ENCODE measurements at regions not wholly inside any gene's neighbourhood (a gene's known extent, or its start where the extent isn't known, plus 50 kb on each side); places are given as distances from the start of the nearest gene placed in this dataset.
A peak's percentile ranks its signal among the peaks of the same experiment; 100 is the strongest.

- ATAC-seq (ENCODE audit: low read depth) (peak; percentile 42; the same call in 1 of the 2 replicates), DNase-seq (no peak)
- no peaks in the 10 kb centered on the region for H4K20me1 ChIP-seq (ENCODE audit: insufficient read depth, low read length)
- TF ChIP-seq CTCF (conservative IDR thresholded peaks at IDR 0.05; ENCODE audit: low read depth, low read length) (no peak), MAZ (IDR thresholded peaks at IDR 0.05; ENCODE audit: borderline replicate concordance, low read depth, low read length) (no peak), BHLHE40 (IDR thresholded peaks at IDR 0.05; ENCODE audit: low read depth, low read length) (no peak), CHD1 (IDR thresholded peaks at IDR 0.05; ENCODE audit: low read depth, low read length) (no peak), NFE2L2 (IDR thresholded peaks at IDR 0.05; ENCODE audit: low read depth, low read length) (no peak), MAFK (IDR thresholded peaks at IDR 0.05; ENCODE audit: low read depth, low read length) (no peak), RFX5 (IDR thresholded peaks at IDR 0.05; ENCODE audit: low read depth, low read length) (no peak), FOS (IDR thresholded peaks at IDR 0.05; ENCODE audit: low read depth, low read length) (no peak), SMC3 (IDR thresholded peaks at IDR 0.05; ENCODE audit: low read depth, low read length) (no peak), POLR2A (IDR thresholded peaks at IDR 0.05; ENCODE audit: low read depth, low read length) (no peak), RAD21 (IDR thresholded peaks at IDR 0.05; ENCODE audit: low read length) (no peak), RCOR1 (IDR thresholded peaks at IDR 0.05; ENCODE audit: insufficient replicate concordance, low read length) (no peak), ELK1 (IDR thresholded peaks at IDR 0.05; ENCODE audit: borderline replicate concordance, low read depth, low read length) (no peak), USF2 (IDR thresholded peaks at IDR 0.05; ENCODE audit: low read depth, low read length) (no peak)
- H3K9me1 ChIP-seq (ENCODE audit: insufficient read depth, low read length), result no peaks in the 10 kb centered on the region
- H3K27ac ChIP-seq (ENCODE audit: insufficient read depth, low read length), result peak overlapping the region; percentile 27; the same call in 1 of the 2 replicates
- ChIA-PET POLR2A (ENCODE audit: unreplicated experiment) (no interaction called here), CTCF (no interaction called here)
- no peaks in the 10 kb centered on the region for H3K9me3 ChIP-seq (ENCODE audit: control insufficient read depth, insufficient read depth, low read length)
- H3K4me3 ChIP-seq (ENCODE audit: insufficient read depth, low read depth, low read length), result no peak overlapping the region
- dilution Hi-C loops (cut with HindIII; ENCODE audit: low sequenced_read_pairs, unreplicated experiment), result no loop called here
- H2BK120ac ChIP-seq (ENCODE audit: low read depth, low read length), result no peak overlapping the region
- H2BK15ac ChIP-seq (ENCODE audit: low read depth, low read length), result no peak overlapping the region
- no peak overlapping the region for H4K5ac ChIP-seq (ENCODE audit: low read depth, low read length)
- no peak overlapping the region for H3K9ac ChIP-seq (ENCODE audit: low read depth, low read length)
- H3K4ac ChIP-seq (ENCODE audit: low read depth, low read length), result no peak overlapping the region
- H3K23ac ChIP-seq (ENCODE audit: low read depth, low read length), result no peak overlapping the region
- no peak overlapping the region for H2BK5ac ChIP-seq (ENCODE audit: low read depth, low read length, poor library complexity, severe bottlenecking)
- no peak overlapping the region for H2BK20ac ChIP-seq (ENCODE audit: low read depth, low read length)
- intact Hi-C loops (cut with micrococcal nuclease), result loop anchor here (10.0 kb wide), 1 partner anchor 1036 kb away; no protein-coding TSS in a partner anchor
- no peak overlapping the region for H2AK9ac ChIP-seq (replicated peaks; ENCODE audit: low read depth, low read length, poor library complexity)
- WGBS, 2 experiments (ENCODE audit: extremely low coverage in 2 of 2, insufficient read length in 1 of 2), result 33% methylated on average over 1 of the region's 2 CpGs; no CpG with 5 or more reads in 1 of the 2 experiments
- H2AK5ac ChIP-seq (ENCODE audit: low read depth, low read length), result no peak overlapping the region
- peaks cover 4% of the 10 kb centered on the region for H3K4me1 ChIP-seq (ENCODE audit: control insufficient read depth, insufficient read depth, low read length)
- no peak overlapping the region for H3K4me2 ChIP-seq (ENCODE audit: low read depth, low read length)
- no peaks in the 10 kb centered on the region for H3K36me3 ChIP-seq (ENCODE audit: control insufficient read depth, insufficient read depth, low read length)
- no peak overlapping the region for H4K8ac ChIP-seq (ENCODE audit: low read depth in 2 of 2, low read length in 2 of 2)
- H3K18ac ChIP-seq (ENCODE audit: low read depth, low read length), result no peak overlapping the region; the same call in 1 of the 2 replicates
- no TSS peak for BruUV-seq (replicated peaks)
- no peak overlapping the region for H3K14ac ChIP-seq (replicated peaks; ENCODE audit: low read depth, low read length)
- no peaks in the 10 kb centered on the region for H3K27me3 ChIP-seq (ENCODE audit: control insufficient read depth, insufficient read depth, low read length)
- no peaks in the 10 kb centered on the region for H3K79me1 ChIP-seq (ENCODE audit: low read depth in 1 of 2, low read length in 2 of 2)
- in situ Hi-C loops (cut with MboI; ENCODE audit: low sequenced_read_pairs), result no loop called here
- H3K56ac ChIP-seq (ENCODE audit: extremely low read depth, insufficient read depth, low read length), result no peak overlapping the region
- no peak overlapping the region for H4K91ac ChIP-seq (ENCODE audit: insufficient read depth, low read depth, low read length)
- no peak overlapping the region for H2AFZ ChIP-seq (replicated peaks; ENCODE audit: low read length, poor library complexity)
These were observed 192.2 kb upstream of the HS3ST1 start for GRCh38 chr4:11620861-11621260.
